Progenitor cell of endocrine pancreas (in vitro differentiated cells): ENCODE measurements at regions not wholly inside any gene's neighbourhood (a gene's known extent, or its start where the extent isn't known, plus 50 kb on each side); places are given as distances from the start of the nearest gene placed in this dataset.
"Not testable (repeated sequence)": the region's sequence is repeated elsewhere in the genome, so short reads cannot be mapped to it uniquely, and the experiment has no call there.

ENCODE experiments used
- DNase-seq: peaks from one replicate; pipeline ENCODE4 v3.0.0; 2021; ENCODE audit warnings: low spot score; ENCODE audit not compliant: unreplicated experiment
- H3K27ac Mint-ChIP-seq: 2 replicates; pipeline ENCODE4 v1.8.0; 2021; ENCODE audit warnings: mild to moderate bottlenecking, moderate library complexity, mixed read lengths
- H3K27me3 Mint-ChIP-seq: 2 replicates; pipeline ENCODE4 v1.8.0; 2021; ENCODE audit warnings: mixed read lengths
- H3K36me3 Mint-ChIP-seq: 2 replicates; pipeline ENCODE4 v1.8.0; 2022; ENCODE audit warnings: mixed read lengths; ENCODE audit not compliant: insufficient read depth
- H3K4me1 Mint-ChIP-seq: 2 replicates; pipeline ENCODE4 v1.8.0; 2021; ENCODE audit warnings: low read depth, mixed read lengths
- H3K4me3 Mint-ChIP-seq: 2 replicates; pipeline ENCODE4 v1.8.0; 2021; ENCODE audit warnings: low read depth, mild to moderate bottlenecking, moderate library complexity, mixed read lengths
- H3K9me3 Mint-ChIP-seq: 2 replicates; pipeline ENCODE4 v1.8.0; 2021; ENCODE audit warnings: low read depth, mixed read lengths
- TF ChIP-seq, protein P1 (sequence below): fragments of 200-600 bp; sonication (generic); IDR thresholded peaks from one replicate; pipeline ENCODE4 v1.5.0; 2021; ENCODE audit warnings: antibody characterized with exemption, mild to moderate bottlenecking; ENCODE audit not compliant: unreplicated experiment

DNA sequence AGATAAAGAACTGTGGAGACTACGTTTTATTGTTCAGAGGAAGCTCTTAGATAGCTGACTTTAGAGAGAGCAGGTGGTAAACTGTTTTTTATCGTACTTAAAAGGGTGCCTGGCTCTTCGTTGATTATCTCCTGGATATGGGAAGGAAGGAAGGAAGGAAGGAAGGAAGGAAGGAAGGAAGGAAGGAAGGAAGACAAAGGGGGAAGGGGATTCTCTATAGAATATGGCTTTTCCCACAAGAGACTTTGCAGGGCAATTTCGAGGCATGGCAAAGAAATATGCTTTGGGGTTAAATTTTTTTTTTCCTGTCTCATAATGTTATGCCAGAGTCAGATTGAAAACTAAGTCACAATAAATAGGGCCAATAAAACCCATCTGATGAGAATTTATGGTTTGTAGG lies 271.9 kb upstream of the POU1F1 start:
- Mint-ChIP-seq H3K27ac (no peak overlapping the region), H3K27me3 (no peaks in the 10 kb centered on the region), H3K4me3 (no peak overlapping the region), H3K4me1 (peaks cover 5% of the 10 kb centered on the region), H3K36me3 (no peaks in the 10 kb centered on the region), H3K9me3 (peaks cover 4% of the 10 kb centered on the region)
- DNase-seq = no peak
- TF ChIP-seq, protein P1, sequence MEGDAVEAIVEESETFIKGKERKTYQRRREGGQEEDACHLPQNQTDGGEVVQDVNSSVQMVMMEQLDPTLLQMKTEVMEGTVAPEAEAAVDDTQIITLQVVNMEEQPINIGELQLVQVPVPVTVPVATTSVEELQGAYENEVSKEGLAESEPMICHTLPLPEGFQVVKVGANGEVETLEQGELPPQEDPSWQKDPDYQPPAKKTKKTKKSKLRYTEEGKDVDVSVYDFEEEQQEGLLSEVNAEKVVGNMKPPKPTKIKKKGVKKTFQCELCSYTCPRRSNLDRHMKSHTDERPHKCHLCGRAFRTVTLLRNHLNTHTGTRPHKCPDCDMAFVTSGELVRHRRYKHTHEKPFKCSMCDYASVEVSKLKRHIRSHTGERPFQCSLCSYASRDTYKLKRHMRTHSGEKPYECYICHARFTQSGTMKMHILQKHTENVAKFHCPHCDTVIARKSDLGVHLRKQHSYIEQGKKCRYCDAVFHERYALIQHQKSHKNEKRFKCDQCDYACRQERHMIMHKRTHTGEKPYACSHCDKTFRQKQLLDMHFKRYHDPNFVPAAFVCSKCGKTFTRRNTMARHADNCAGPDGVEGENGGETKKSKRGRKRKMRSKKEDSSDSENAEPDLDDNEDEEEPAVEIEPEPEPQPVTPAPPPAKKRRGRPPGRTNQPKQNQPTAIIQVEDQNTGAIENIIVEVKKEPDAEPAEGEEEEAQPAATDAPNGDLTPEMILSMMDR = no peak

DNA sequence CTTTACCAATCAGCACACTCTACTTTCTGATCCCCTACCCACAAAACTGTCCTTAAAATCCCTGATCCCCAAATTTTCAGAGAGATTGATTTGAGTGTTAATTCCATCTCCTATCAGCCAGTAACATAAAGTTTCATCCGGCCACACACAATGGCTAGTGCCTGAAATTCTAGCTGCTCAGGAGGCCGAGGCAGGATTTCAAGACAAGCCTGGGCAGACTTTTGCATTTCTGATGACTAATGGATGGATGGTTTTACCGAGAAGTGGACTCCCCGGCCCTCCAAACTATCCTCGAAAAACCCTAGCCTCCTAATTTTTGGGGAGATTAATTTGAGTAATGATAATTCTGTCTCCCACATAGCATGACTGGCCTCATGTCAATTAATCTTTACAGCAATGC lies 269.8 kb upstream of the POU1F1 start:
- no peaks in the 10 kb centered on the region for H3K27me3 Mint-ChIP-seq
- TF ChIP-seq, protein P1 = no peak
- no peak overlapping the region for H3K27ac Mint-ChIP-seq
- no peak overlapping the region for H3K4me3 Mint-ChIP-seq
- peaks cover 17% of the 10 kb centered on the region for H3K4me1 Mint-ChIP-seq
- H3K36me3 Mint-ChIP-seq = no peaks in the 10 kb centered on the region
- H3K9me3 Mint-ChIP-seq = peaks cover 4% of the 10 kb centered on the region
- DNase-seq = no peak

DNA sequence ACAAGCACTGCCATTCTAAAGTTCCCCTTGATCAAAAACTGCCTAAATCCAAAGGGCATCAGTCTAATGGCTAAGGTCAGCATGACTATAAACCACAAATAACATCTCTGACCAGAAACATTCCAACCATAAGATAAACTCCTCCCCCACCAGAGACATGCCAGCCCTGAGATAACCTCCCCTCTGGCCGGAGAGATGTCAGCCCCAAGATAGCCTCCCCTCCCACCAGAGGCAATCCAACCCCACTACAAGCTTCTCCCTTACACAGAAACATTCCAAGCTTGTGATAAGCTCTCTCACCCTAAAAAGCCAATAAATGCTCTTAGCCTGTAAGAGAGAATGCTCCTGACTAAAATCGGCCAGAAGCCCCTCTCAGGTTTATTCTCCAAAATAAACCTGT lies 267.0 kb upstream of the POU1F1 start:
- not testable (repeated sequence) for H3K9me3 Mint-ChIP-seq, H3K4me3 Mint-ChIP-seq, H3K36me3 Mint-ChIP-seq, DNase-seq, H3K27me3 Mint-ChIP-seq
- H3K27ac Mint-ChIP-seq = peak overlapping the region; percentile 15
- peaks cover 16% of the 10 kb centered on the region for H3K4me1 Mint-ChIP-seq

DNA sequence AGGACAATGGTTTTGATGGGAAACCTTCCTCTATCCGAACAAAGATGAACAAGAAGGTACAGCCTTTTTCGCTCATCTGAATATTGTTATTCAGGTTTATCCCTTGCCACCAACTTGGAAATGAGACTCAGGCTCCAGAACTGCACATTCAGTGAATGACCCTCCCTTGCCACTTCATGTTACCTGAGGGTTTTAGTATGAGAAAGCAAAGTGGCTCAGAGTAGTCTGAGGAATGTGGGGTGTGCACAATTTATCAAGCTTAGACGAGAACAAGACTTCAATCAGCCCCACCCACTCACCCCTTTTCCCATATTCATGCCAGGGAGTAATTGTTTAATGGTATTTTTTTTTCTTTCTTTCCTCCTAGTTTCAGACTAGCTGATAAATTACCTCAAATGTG lies 265.3 kb upstream of the POU1F1 start:
- H3K27ac Mint-ChIP-seq = no peak overlapping the region
- H3K36me3 Mint-ChIP-seq = no peaks in the 10 kb centered on the region
- peaks cover 16% of the 10 kb centered on the region for H3K4me1 Mint-ChIP-seq
- H3K9me3 Mint-ChIP-seq = peaks cover 8% of the 10 kb centered on the region
- TF ChIP-seq, protein P1 = no peak
- DNase-seq = no peak
- no peak overlapping the region for H3K4me3 Mint-ChIP-seq
- H3K27me3 Mint-ChIP-seq = no peaks in the 10 kb centered on the region

DNA sequence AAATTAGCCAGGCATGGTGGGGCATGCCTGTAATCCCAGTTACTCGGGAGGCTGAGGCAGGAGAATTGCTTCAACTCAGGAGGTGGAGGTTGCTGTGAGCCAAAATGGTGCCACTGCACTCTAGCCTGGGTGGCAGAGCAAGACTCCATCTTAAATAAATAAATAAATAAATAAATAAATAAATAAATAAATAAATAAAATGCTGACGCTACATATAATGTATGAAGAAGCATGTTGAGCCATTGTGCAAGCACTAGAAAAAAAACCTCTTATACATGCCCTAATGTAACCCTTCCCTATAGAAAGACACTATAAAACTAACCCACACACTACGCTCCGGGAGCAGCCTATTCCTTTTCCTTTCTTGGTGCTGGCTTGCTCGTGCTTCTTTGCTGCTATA lies 262.3 kb upstream of the POU1F1 start:
- H3K4me3 Mint-ChIP-seq, H3K9me3 Mint-ChIP-seq, H3K27me3 Mint-ChIP-seq, DNase-seq, H3K36me3 Mint-ChIP-seq: not testable (repeated sequence)
- H3K27ac Mint-ChIP-seq = peak overlapping the region; percentile 31
- H3K4me1 Mint-ChIP-seq = peaks cover 16% of the 10 kb centered on the region

DNA sequence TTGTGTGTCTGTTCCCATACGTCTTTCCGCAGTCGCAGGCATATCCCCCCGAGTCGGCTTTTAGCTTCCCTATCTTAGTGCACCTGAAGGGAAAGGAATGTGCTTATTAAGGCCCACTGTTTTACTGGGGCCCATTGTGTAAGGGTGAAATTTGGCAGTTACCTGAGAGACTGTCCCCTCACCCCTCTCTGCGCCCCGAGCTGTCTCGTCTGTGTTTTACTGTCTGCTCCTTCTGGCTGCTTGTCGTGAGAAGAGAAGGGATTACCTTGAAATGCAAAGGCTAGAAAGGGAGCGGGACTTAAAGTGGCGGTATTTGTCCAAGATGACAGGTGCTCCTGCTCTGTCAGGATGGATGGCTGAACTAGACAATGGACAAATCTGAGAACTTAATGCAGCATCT lies 233.0 kb upstream of the POU1F1 start:
- H3K36me3 Mint-ChIP-seq = no peaks in the 10 kb centered on the region
- no peaks in the 10 kb centered on the region for H3K27me3 Mint-ChIP-seq
- peak overlapping the region; percentile 12 for H3K27ac Mint-ChIP-seq
- DNase-seq = no peak
- H3K9me3 Mint-ChIP-seq = no peaks in the 10 kb centered on the region
- H3K4me3 Mint-ChIP-seq = peak overlapping the region; percentile 52
- peaks cover 8% of the 10 kb centered on the region for H3K4me1 Mint-ChIP-seq
- TF ChIP-seq, protein P1 = no peak
